HL-60 (cell line): ENCODE measurements at regions not wholly inside any gene's neighbourhood (a gene's known extent, or its start where the extent isn't known, plus 50 kb on each side); places are given as distances from the start of the nearest gene placed in this dataset.
"Not testable (repeated sequence)": the region's sequence is repeated elsewhere in the genome, so short reads cannot be mapped to it uniquely, and the experiment has no call there.

Experiments
- DNase-seq, 2 experiments: peaks; one replicate each; pipeline ENCODE4 v3.0.0-alpha.2; 2010 to 2020; ENCODE audit warnings: low read depth in 1 of 2, low spot score in 1 of 2
- H3K27ac ChIP-seq: fragments of 250-450 bp; sonication (Bioruptor Pico); replicated peaks from 2 replicates; pipeline ENCODE4 v1.5.1; 2020; ENCODE audit warnings: mild to moderate bottlenecking, moderate library complexity
- H3K27me3 ChIP-seq: fragments of 250-450 bp; sonication (Bioruptor Pico); 2 replicates; pipeline ENCODE4 v1.5.1; 2021; ENCODE audit warnings: mild to moderate bottlenecking, moderate library complexity; ENCODE audit not compliant: insufficient read depth, poor library complexity, severe bottlenecking
- H3K4me3 ChIP-seq: replicated peaks from 2 replicates; pipeline ENCODE4 v1.5.1; 2011; ENCODE audit warnings: mild to moderate bottlenecking, control low read depth, low read length; ENCODE audit not compliant: insufficient read depth
- GABPA ChIP-seq: IDR thresholded peaks from 2 replicates; pipeline ENCODE4 v1.6.1; 2012; ENCODE audit warnings: low read depth
- POLR2AphosphoS5 ChIP-seq: IDR thresholded peaks from 2 replicates; pipeline ENCODE4 v1.6.1; 2012; ENCODE audit warnings: low read depth
- SPI1 ChIP-seq: IDR thresholded peaks from 2 replicates; pipeline ENCODE4 v1.6.1; 2012; ENCODE audit warnings: low read depth, mild to moderate bottlenecking, borderline replicate concordance
- TF ChIP-seq, protein P1 (sequence below): IDR thresholded peaks from 2 replicates; pipeline ENCODE4 v1.6.1; 2012; ENCODE audit warnings: low read depth; ENCODE audit not compliant: insufficient replicate concordance
- TF ChIP-seq, protein P2 (sequence below): IDR thresholded peaks from one replicate; pipeline ENCODE4 v1.5.1; 2011; ENCODE audit warnings: low read length, control low read depth, inconsistent platforms; ENCODE audit not compliant: insufficient read depth

DNA sequence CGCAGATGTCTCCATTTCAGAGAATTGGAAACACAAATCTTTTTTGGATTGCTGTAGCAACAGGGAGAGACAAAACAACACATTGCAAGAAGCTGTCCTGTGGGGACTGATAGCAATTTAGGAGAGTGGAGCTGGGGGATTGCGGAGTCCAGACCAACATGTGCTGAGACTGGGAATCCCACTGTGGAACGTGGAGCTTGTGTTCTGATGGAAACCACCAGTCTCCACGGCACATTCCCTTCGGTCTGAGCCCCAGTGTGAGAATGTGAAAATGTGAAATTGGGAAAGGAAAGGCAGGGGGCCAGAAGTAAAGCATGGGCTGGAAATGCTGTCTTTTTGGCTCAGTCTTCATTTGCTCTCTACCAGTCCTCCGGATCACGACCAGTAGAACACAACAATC is 348.8 kb upstream of the TNC start:
- TF ChIP-seq GABPA: no peak
- TF ChIP-seq, protein P1, sequence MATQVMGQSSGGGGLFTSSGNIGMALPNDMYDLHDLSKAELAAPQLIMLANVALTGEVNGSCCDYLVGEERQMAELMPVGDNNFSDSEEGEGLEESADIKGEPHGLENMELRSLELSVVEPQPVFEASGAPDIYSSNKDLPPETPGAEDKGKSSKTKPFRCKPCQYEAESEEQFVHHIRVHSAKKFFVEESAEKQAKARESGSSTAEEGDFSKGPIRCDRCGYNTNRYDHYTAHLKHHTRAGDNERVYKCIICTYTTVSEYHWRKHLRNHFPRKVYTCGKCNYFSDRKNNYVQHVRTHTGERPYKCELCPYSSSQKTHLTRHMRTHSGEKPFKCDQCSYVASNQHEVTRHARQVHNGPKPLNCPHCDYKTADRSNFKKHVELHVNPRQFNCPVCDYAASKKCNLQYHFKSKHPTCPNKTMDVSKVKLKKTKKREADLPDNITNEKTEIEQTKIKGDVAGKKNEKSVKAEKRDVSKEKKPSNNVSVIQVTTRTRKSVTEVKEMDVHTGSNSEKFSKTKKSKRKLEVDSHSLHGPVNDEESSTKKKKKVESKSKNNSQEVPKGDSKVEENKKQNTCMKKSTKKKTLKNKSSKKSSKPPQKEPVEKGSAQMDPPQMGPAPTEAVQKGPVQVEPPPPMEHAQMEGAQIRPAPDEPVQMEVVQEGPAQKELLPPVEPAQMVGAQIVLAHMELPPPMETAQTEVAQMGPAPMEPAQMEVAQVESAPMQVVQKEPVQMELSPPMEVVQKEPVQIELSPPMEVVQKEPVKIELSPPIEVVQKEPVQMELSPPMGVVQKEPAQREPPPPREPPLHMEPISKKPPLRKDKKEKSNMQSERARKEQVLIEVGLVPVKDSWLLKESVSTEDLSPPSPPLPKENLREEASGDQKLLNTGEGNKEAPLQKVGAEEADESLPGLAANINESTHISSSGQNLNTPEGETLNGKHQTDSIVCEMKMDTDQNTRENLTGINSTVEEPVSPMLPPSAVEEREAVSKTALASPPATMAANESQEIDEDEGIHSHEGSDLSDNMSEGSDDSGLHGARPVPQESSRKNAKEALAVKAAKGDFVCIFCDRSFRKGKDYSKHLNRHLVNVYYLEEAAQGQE: no peak
- TF ChIP-seq POLR2AphosphoS5: no peak
- TF ChIP-seq SPI1: no peak
- TF ChIP-seq, protein P2, sequence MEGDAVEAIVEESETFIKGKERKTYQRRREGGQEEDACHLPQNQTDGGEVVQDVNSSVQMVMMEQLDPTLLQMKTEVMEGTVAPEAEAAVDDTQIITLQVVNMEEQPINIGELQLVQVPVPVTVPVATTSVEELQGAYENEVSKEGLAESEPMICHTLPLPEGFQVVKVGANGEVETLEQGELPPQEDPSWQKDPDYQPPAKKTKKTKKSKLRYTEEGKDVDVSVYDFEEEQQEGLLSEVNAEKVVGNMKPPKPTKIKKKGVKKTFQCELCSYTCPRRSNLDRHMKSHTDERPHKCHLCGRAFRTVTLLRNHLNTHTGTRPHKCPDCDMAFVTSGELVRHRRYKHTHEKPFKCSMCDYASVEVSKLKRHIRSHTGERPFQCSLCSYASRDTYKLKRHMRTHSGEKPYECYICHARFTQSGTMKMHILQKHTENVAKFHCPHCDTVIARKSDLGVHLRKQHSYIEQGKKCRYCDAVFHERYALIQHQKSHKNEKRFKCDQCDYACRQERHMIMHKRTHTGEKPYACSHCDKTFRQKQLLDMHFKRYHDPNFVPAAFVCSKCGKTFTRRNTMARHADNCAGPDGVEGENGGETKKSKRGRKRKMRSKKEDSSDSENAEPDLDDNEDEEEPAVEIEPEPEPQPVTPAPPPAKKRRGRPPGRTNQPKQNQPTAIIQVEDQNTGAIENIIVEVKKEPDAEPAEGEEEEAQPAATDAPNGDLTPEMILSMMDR: no peak
- no peak overlapping the region for H3K4me3 ChIP-seq
- no peaks in the 10 kb centered on the region for H3K27me3 ChIP-seq
- no peak overlapping the region for H3K27ac ChIP-seq
- DNase-seq: no peak

DNA sequence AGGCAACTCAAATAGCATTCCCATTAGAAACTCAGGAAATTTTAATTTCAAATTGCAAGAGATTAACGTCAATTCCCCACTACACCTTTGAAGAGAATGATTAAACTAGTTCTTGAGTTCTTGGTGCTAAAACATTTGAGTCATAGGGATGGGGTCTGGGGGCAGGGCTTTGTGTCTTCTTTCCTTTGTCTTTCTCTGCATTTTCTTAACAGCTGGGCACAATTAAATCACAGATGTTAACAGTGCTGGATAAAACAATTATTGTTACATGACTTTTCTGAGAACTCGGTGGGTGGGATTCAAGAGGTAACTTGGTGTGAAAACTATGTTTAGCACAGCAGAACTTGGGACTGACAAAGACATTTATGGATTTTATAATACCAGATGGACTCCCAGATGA is 351.9 kb upstream of the TNC start:
- Histone ChIP-seq H3K27ac (no peak overlapping the region), H3K4me3 (no peak overlapping the region), H3K27me3 (no peaks in the 10 kb centered on the region)
- TF ChIP-seq SPI1 (no peak), GABPA (no peak), POLR2AphosphoS5 (no peak)
- TF ChIP-seq, protein P1: no peak
- TF ChIP-seq, protein P2: no peak
- no peak for DNase-seq

DNA sequence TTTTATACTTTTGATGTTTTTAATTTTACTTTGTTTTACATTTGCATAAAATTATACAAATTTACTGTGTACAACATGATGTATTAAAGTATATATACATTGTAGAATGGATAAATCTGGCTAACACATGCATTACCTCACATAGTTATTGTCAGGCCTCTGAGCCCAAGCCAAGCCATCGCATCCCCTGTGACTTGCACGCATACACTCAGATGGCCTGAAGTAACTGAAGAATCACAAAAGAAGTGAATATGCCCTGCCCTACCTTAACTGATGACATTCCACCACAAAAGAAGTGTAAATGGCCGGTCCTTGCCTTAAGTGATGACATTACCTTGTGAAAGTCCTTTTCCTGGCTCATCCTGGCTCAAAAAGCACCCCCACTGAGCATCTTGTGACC is 355.1 kb upstream of the TNC start:
- not testable (repeated sequence) for H3K27ac ChIP-seq

DNA sequence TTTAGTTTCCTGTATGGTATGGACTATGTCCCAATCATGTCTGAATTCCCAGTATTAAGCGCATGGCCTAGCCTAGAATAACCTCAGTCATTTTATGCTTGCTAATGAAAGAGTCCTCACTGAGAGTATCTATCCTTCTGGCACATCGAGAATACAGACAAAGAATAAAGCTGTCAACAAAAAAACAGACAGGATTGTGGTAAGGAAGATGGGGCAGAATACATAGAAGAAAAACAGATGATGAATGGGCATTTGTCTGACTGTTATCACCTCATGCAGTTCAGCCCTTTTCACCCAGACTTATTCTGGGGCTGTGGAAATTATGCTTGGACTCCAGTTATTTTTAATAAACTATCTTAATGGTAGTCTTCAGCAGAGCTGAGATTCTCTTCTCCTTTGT is 363.8 kb upstream of the TNC start:
- Histone ChIP-seq H3K27ac (no peak overlapping the region), H3K4me3 (no peak overlapping the region), H3K27me3 (peaks cover 5% of the 10 kb centered on the region)
- no peak for DNase-seq
- no peak for TF ChIP-seq SPI1
- TF ChIP-seq, protein P1: no peak
- TF ChIP-seq POLR2AphosphoS5: no peak
- no peak for TF ChIP-seq GABPA
- TF ChIP-seq, protein P2: no peak

More for the DNA sequence above, 355.1 kb upstream of the TNC start:
- H3K27me3 ChIP-seq, DNase-seq, H3K4me3 ChIP-seq: not testable (repeated sequence)
